ENCODE measurements at regions not wholly inside any gene's neighbourhood (a gene's known extent, or its start where the extent isn't known, plus 50 kb on each side); places are given as distances from the start of the nearest gene placed in this dataset.

- Histone ChIP-seq H3K9ac (ENCODE audit: insufficient read length) (no peak overlapping the region), H3K4me3 (no peak overlapping the region), H3K36me3 (ENCODE audit: insufficient read depth, low read length) (no peaks in the 10 kb centered on the region), H3K9me3 (ENCODE audit: low read depth, low read length) (no peaks in the 10 kb centered on the region), H3K27ac (no peak overlapping the region)
- TF ChIP-seq EZH2 (IDR thresholded peaks at IDR 0.05) (no peak), POLR2AphosphoS5 (IDR thresholded peaks at IDR 0.05; ENCODE audit: borderline replicate concordance, low read depth, low read length) (no peak), FOXP2 (optimal IDR thresholded peaks at IDR 0.05; ENCODE audit: control extremely low read depth, extremely low read length, insufficient read depth) (no peak)
- no peak for DNase-seq (ENCODE audit: low read depth, low spot score)
Observed at GRCh38 chr11:11748706-11749365, 92.9 kb upstream of the USP47 start.

- Histone ChIP-seq H3K36me3 (ENCODE audit: insufficient read depth, low read length) (no peaks in the 10 kb centered on the region), H3K4me3 (no peak overlapping the region), H3K9me3 (ENCODE audit: low read depth, low read length) (no peaks in the 10 kb centered on the region), H3K9ac (ENCODE audit: insufficient read length) (no peak overlapping the region), H3K27ac (no peak overlapping the region)
- TF ChIP-seq EZH2 (IDR thresholded peaks at IDR 0.05) (no peak), FOXP2 (optimal IDR thresholded peaks at IDR 0.05; ENCODE audit: control extremely low read depth, extremely low read length, insufficient read depth) (no peak), POLR2AphosphoS5 (IDR thresholded peaks at IDR 0.05; ENCODE audit: borderline replicate concordance, low read depth, low read length) (no peak)
- DNase-seq (ENCODE audit: low read depth, low spot score), result no peak
Observed at GRCh38 chr11:11747570-11747969, 94.2 kb upstream of the USP47 start.

GRCh38 chr11:11746449-11746848 lies 95.3 kb upstream of the USP47 start:
- Histone ChIP-seq H3K27ac (no peak overlapping the region), H3K9ac (ENCODE audit: insufficient read length) (no peak overlapping the region), H3K36me3 (ENCODE audit: insufficient read depth, low read length) (no peaks in the 10 kb centered on the region), H3K9me3 (ENCODE audit: low read depth, low read length) (no peaks in the 10 kb centered on the region), H3K4me3 (no peak overlapping the region)
- DNase-seq (ENCODE audit: low read depth, low spot score), result no peak
- no peak for TF ChIP-seq EZH2 (IDR thresholded peaks at IDR 0.05)
- TF ChIP-seq FOXP2 (optimal IDR thresholded peaks at IDR 0.05; ENCODE audit: control extremely low read depth, extremely low read length, insufficient read depth), result no peak
- no peak for TF ChIP-seq POLR2AphosphoS5 (IDR thresholded peaks at IDR 0.05; ENCODE audit: borderline replicate concordance, low read depth, low read length)

GRCh38 chr11:11743216-11743615 lies 98.6 kb upstream of the USP47 start:
- no peaks in the 10 kb centered on the region for H3K36me3 ChIP-seq (ENCODE audit: insufficient read depth, low read length)
- H3K27ac ChIP-seq, result no peak overlapping the region
- TF ChIP-seq EZH2 (IDR thresholded peaks at IDR 0.05) (no peak), FOXP2 (optimal IDR thresholded peaks at IDR 0.05; ENCODE audit: control extremely low read depth, extremely low read length, insufficient read depth) (no peak), POLR2AphosphoS5 (IDR thresholded peaks at IDR 0.05; ENCODE audit: borderline replicate concordance, low read depth, low read length) (no peak)
- DNase-seq (ENCODE audit: low read depth, low spot score), result no peak
- no peak overlapping the region for H3K9ac ChIP-seq (ENCODE audit: insufficient read length)
- no peak overlapping the region for H3K4me3 ChIP-seq
- no peaks in the 10 kb centered on the region for H3K9me3 ChIP-seq (ENCODE audit: low read depth, low read length)

GRCh38 chr11:11742486-11742885 lies 99.3 kb upstream of the USP47 start:
- Histone ChIP-seq H3K4me3 (no peak overlapping the region), H3K27ac (no peak overlapping the region), H3K9ac (ENCODE audit: insufficient read length) (no peak overlapping the region), H3K9me3 (ENCODE audit: low read depth, low read length) (no peaks in the 10 kb centered on the region), H3K36me3 (ENCODE audit: insufficient read depth, low read length) (no peaks in the 10 kb centered on the region)
- no peak for TF ChIP-seq POLR2AphosphoS5 (IDR thresholded peaks at IDR 0.05; ENCODE audit: borderline replicate concordance, low read depth, low read length)
- no peak for TF ChIP-seq EZH2 (IDR thresholded peaks at IDR 0.05)
- TF ChIP-seq FOXP2 (optimal IDR thresholded peaks at IDR 0.05; ENCODE audit: control extremely low read depth, extremely low read length, insufficient read depth), result no peak
- DNase-seq (ENCODE audit: low read depth, low spot score), result no peak

- Histone ChIP-seq H3K9me3 (ENCODE audit: low read depth, low read length) (no peaks in the 10 kb centered on the region), H3K36me3 (ENCODE audit: insufficient read depth, low read length) (no peaks in the 10 kb centered on the region), H3K27ac (no peak overlapping the region), H3K4me3 (no peak overlapping the region), H3K9ac (ENCODE audit: insufficient read length) (no peak overlapping the region)
- TF ChIP-seq EZH2 (IDR thresholded peaks at IDR 0.05) (no peak), FOXP2 (optimal IDR thresholded peaks at IDR 0.05; ENCODE audit: control extremely low read depth, extremely low read length, insufficient read depth) (no peak), POLR2AphosphoS5 (IDR thresholded peaks at IDR 0.05; ENCODE audit: borderline replicate concordance, low read depth, low read length) (no peak)
- DNase-seq (ENCODE audit: low read depth, low spot score), result no peak
Observed at GRCh38 chr11:11740836-11741235, 100.9 kb upstream of the USP47 start.

GRCh38 chr11:11740073-11740702 lies 101.6 kb upstream of the USP47 start:
- Histone ChIP-seq H3K9ac (ENCODE audit: insufficient read length) (no peak overlapping the region), H3K9me3 (ENCODE audit: low read depth, low read length) (no peaks in the 10 kb centered on the region), H3K4me3 (no peak overlapping the region), H3K27ac (no peak overlapping the region), H3K36me3 (ENCODE audit: insufficient read depth, low read length) (no peaks in the 10 kb centered on the region)
- no peak for TF ChIP-seq EZH2 (IDR thresholded peaks at IDR 0.05)
- TF ChIP-seq FOXP2 (optimal IDR thresholded peaks at IDR 0.05; ENCODE audit: control extremely low read depth, extremely low read length, insufficient read depth), result no peak
- TF ChIP-seq POLR2AphosphoS5 (IDR thresholded peaks at IDR 0.05; ENCODE audit: borderline replicate concordance, low read depth, low read length), result no peak
- DNase-seq (ENCODE audit: low read depth, low spot score), result no peak

- TF ChIP-seq EZH2 (IDR thresholded peaks at IDR 0.05), result no peak
- no peak for TF ChIP-seq FOXP2 (optimal IDR thresholded peaks at IDR 0.05; ENCODE audit: control extremely low read depth, extremely low read length, insufficient read depth)
- TF ChIP-seq POLR2AphosphoS5 (IDR thresholded peaks at IDR 0.05; ENCODE audit: borderline replicate concordance, low read depth, low read length), result no peak
- no peak for DNase-seq (ENCODE audit: low read depth, low spot score)
- Histone ChIP-seq H3K4me3 (no peak overlapping the region), H3K9ac (ENCODE audit: insufficient read length) (no peak overlapping the region), H3K9me3 (ENCODE audit: low read depth, low read length) (no peaks in the 10 kb centered on the region), H3K36me3 (ENCODE audit: insufficient read depth, low read length) (no peaks in the 10 kb centered on the region), H3K27ac (no peak overlapping the region)
Observed at GRCh38 chr11:11738370-11738769, 103.4 kb upstream of the USP47 start.

All from SK-N-MC (cell line).